Kidney (tissue), 13 donors: ENCODE measurements at regions not wholly inside any gene's neighbourhood (a gene's known extent, or its start where the extent isn't known, plus 50 kb on each side); places are given as distances from the start of the nearest gene placed in this dataset.

Experiments
- DNase-seq, 5 donors: peaks; one replicate each; pipeline ENCODE4 v3.0.0-alpha.2; 2013 to 2020
- FAIRE-seq: peaks from 2 replicates; lab custom pipeline; 2012; peaks lifted over from hg19 to GRCh38; lab: Jason Lieb, UNC
- H3K27ac ChIP-seq, 2 donors: one replicate each; pipeline ENCODE4 v1.7.0; 2013; ENCODE audit warnings: low read depth in 2 of 2, low read length in 2 of 2, inconsistent platforms in 1 of 2
- H3K27me3 ChIP-seq: one replicate; pipeline ENCODE4 v1.7.1; 2013; ENCODE audit warnings: low read length, inconsistent platforms; ENCODE audit not compliant: control insufficient read depth, insufficient read depth
- H3K36me3 ChIP-seq, 3 donors: one replicate each; pipeline versions ENCODE4 v1.7.0 to v1.7.1; 2013; ENCODE audit warnings: low read length in 3 of 3, control low read depth in 1 of 3, inconsistent platforms in 1 of 3; ENCODE audit not compliant: insufficient read depth in 3 of 3, control insufficient read depth in 2 of 3
- H3K4me1 ChIP-seq, 3 donors: one replicate each; pipeline versions ENCODE4 v1.7.0 to v1.7.1; 2013; ENCODE audit warnings: low read length in 3 of 3, inconsistent platforms in 1 of 3, low read depth in 1 of 3; ENCODE audit not compliant: control insufficient read depth in 2 of 3, insufficient read depth in 2 of 3
- H3K4me3 ChIP-seq, 3 donors: one replicate each; pipeline versions ENCODE4 v1.7.0 to v1.8.1; 2013; ENCODE audit warnings: low read length in 3 of 3, control low read depth in 1 of 3, inconsistent platforms in 1 of 3
- H3K9ac ChIP-seq, 3 donors: one replicate each; pipeline versions ENCODE4 v1.7.0 to v1.7.1; 2013; ENCODE audit warnings: low read length in 3 of 3, control low read depth in 1 of 3, inconsistent platforms in 1 of 3
- H3K9me3 ChIP-seq, 3 donors: one replicate each; pipeline versions ENCODE4 v1.7.0 to v1.7.1; 2013; ENCODE audit warnings: low read length in 3 of 3, control low read depth in 1 of 3, inconsistent platforms in 1 of 3; ENCODE audit not compliant: control insufficient read depth in 2 of 3, insufficient read depth in 1 of 3
- CTCF ChIP-seq: IDR thresholded peaks from 3 replicates; pipeline ENCODE4 v1.5.1; 2012; ENCODE audit warnings: mild to moderate bottlenecking, moderate library complexity, borderline replicate concordance; ENCODE audit not compliant: insufficient read depth; ENCODE audit errors: extremely low read depth
- intact Hi-C: fragments of 100-400 bp; cut with DNase I; formaldehyde crosslinking; loops from one replicate; pipeline ENCODE4 v1.11.1; 2022
- donor health status: control.
- donor health status: control.
- donor health status: control.
- donor health status: control.
- donor health status: control.
- donor health status: DM: yes; HTN: yes; CAD: no.
- donor health status: Normal renal cell carcinoma (clear cell type).

DNA sequence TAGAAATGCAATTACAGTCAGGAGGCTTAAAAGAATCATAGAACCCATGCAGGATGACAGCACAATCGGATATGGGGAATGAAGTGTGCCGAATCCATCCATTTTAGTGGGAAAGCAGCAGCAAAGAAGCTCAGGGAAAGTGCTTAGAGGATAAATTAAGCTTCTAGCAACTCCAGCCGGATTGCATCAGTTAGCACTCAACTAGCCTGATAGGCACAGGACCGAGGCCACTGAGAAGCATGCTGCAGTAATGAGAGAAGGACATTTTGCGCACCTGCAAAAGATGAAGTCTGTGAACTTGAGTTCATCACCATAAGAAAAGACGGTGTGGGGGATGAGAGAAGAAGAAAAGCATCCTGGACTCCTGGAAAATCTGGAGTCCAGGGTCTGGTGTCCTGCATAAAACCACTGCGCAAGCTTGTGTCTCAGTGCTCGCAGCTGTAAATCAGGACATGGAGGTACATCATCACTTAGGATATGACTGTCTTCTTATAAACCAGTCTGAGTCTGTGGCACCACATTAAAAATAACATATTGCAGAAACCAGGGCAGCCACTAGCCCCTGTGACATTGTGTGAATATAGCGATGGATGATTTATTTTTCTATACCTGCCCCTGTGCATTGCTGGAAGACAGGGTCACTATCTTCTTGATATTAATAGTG, 665.5 kb upstream of the SOX11 start:
- no peak overlapping the region for H3K9ac ChIP-seq
- no peaks in the 10 kb centered on the region for H3K9me3 ChIP-seq
- intact Hi-C loops = no loop called here
- no peak overlapping the region for H3K4me3 ChIP-seq
- no peak for FAIRE-seq
- TF ChIP-seq CTCF = no peak
- H3K27me3 ChIP-seq = no peaks in the 10 kb centered on the region
- peak in 1 of 5 donors; percentile 11 for DNase-seq
- H3K4me1 ChIP-seq = no peaks in the 10 kb centered on the region
- no peaks in the 10 kb centered on the region for H3K36me3 ChIP-seq
- no peak overlapping the region for H3K27ac ChIP-seq

DNA sequence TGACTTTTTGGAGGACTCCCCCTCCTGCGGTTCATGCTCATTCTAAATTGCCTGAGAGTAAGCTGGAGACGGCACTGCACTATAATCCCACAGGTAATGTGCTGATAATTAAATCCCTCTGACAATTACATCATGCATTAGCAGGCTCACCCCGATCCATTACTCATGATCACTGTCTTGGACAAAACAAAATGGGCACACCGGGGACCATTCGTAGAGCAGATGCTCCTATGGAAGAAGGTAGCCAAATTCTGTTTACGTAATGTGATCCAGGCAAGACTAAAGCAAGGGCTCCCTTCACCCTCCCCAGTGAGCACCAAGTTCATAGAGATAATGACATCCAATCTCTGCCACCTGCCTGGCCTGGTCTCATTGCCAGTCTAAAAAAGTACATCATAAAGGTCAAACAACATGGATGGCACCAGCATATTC, 657.1 kb upstream of the SOX11 start:
- Histone ChIP-seq H3K4me1 (no peaks in the 10 kb centered on the region), H3K27ac (no peak overlapping the region), H3K27me3 (no peaks in the 10 kb centered on the region), H3K36me3 (no peaks in the 10 kb centered on the region), H3K4me3 (no peak overlapping the region), H3K9me3 (no peaks in the 10 kb centered on the region), H3K9ac (no peak overlapping the region)
- no peak for TF ChIP-seq CTCF
- no peak for FAIRE-seq
- no peak for DNase-seq
- intact Hi-C loops = no loop called here

DNA sequence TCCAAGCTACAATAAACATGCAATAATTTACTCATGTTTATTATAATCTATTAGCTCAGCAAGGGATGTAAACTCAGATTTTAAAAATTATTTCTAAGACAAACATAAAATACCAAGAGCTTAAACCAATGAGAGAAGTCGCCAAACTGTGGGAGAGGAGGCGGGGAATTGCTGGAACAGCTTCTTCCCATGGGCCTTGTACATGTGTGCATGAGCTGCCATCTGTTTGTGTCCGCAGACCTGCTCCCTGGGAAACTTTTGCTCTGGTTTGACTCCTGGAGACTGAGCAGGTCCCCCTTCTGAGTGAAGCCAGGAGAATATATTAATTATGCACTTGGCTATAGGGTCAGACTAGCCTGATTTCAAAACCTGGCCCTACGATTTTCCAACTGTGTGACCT, 655.9 kb upstream of the SOX11 start:
- DNase-seq (no peak), FAIRE-seq (no peak)
- Histone ChIP-seq H3K36me3 (no peaks in the 10 kb centered on the region), H3K27ac (no peak overlapping the region), H3K9ac (no peak overlapping the region), H3K4me1 (no peaks in the 10 kb centered on the region), H3K9me3 (no peaks in the 10 kb centered on the region), H3K27me3 (no peaks in the 10 kb centered on the region), H3K4me3 (no peak overlapping the region)
- intact Hi-C loops = no loop called here
- TF ChIP-seq CTCF = no peak
